ENCODE measurements at regions not wholly inside any gene's neighbourhood (a gene's known extent, or its start where the extent isn't known, plus 50 kb on each side); places are given as distances from the start of the nearest gene placed in this dataset.

DNA sequence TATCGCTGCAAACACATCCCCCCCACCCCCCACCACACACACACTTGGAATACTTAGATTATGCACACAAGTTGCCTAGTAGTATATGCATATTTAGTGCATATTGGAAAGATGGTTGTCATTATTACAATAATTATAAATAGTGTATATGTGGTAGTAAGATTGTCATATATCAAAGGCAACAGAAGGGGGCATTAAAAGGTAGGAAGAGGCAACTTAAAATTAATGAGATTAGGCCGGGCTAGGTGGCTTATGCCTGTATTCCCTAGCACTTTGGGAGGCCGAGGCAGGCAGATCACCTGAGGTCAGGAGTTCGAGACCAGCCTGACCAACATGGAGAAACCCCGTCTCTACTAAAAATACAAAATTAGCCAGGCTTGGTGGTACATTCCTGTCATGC, 52.1 kb downstream of the GSC start:
- no peak for ATAC-seq

- no peak for ATAC-seq
Measured at GRCh38 chr14:94716976-94717375, 52.9 kb downstream of the GSC start.

- ATAC-seq, result no peak
Measured at GRCh38 chr14:94713115-94713514, 56.8 kb downstream of the GSC start.

DNA sequence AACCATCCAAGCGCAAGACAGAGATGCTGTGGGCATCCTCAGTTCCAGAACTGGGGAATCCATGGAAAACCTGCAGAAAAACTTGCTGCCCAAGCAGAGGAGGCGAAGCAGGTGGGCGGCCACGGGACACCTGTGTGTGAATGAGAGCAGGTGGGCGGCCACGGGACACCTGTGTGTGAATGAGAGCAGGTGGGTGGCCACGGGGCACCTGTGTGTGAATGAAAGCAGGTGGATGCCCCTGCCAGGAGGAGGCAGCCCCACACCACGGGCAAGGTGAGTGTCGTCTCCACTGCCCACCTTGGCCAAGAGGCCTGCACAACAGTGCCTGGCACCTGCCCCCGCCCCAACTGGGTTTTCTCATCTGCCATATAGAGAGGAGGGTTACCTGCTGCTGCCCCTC, 59.2 kb downstream of the GSC start:
- ATAC-seq, result no peak

- no peak for ATAC-seq
Measured at GRCh38 chr14:94707494-94707893, 62.4 kb downstream of the GSC start.

GRCh38 chr14:94706133-94706532, 63.8 kb downstream of the GSC start:
- ATAC-seq, result no peak

DNA sequence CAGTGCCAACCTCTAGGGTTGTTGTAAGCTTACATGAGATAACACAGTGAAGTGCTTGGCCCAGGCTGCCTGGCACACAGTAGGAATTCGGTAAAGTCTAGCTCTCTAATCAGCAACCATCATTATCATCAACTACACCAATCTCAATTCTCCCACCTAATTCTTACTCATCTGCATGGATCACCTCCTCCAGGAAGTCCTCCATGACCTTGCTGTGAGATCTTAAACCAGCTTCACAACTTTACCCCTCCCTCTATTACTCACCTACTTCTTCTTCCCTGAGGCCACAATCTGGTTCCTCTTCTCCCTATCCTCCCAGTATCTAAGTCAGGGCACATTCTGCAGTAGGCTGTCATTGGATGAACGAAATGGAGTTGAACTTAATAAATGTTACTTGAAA, 67.3 kb downstream of the GSC start:
- ATAC-seq, result peak; percentile 73

DNA sequence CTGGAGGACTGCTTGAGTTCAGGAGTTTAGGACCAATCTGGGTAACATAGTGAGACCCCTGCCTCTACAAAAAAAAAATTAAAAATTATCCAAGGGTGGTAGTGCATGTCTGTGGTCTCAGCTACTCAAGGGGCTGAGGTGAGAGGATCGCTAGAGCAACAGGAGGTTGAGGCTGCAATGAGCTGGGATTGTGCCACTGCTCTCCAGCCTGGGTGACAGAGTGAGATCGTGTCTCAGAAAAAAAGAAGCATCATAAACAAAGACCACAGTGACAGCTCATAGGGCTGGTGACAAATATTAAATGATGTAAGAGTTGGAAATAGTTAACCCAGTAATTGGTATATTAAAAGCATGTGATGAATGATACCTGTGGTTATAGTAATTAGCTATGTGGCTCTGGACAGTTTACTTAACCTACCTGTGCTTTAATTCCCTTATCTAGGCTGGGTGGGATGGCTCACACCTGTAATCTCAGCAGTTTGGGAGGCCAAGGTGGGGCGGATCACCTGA, 68.0 kb downstream of the GSC start:
- ATAC-seq, result no peak

DNA sequence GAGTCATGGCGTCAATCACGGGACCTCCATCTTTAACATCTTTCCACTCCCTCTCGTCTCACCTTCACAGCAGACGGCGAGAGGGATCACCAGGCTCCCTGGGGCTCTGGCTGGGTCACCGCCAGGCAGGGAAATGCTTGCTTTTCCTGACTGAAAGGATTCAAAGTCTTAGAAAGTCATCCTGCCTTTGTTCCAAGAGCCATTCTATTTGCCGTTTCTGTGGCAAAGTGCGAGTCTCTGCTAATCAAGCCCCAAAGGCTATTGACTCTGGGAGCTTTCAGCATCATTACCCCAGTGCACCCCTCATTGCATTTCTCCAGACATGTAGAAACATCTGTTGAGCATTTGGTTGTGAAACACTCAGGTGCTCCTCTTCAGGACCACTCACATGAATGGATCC, 69.6 kb downstream of the GSC start:
- ATAC-seq, result no peak

DNA sequence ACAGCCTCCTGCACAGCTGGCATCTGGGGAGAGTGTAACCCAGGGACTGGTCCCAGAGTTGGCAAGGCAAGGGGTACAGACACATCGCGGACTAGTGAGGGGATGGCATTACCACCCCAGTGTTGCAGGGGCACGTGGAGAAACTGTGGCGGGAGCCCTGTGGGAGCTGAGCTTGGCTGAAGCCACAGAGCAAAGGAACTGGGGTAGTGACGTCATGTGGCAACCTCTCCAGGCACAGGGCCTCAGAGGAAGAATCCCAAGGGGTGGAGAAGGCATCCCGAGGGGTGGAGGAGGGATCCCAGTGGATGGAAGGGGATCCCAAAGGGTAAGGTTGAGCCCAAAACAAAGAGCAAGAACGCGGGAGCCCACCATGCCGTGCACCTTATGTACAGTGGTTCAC, 70.1 kb downstream of the GSC start:
- no peak for ATAC-seq

DNA sequence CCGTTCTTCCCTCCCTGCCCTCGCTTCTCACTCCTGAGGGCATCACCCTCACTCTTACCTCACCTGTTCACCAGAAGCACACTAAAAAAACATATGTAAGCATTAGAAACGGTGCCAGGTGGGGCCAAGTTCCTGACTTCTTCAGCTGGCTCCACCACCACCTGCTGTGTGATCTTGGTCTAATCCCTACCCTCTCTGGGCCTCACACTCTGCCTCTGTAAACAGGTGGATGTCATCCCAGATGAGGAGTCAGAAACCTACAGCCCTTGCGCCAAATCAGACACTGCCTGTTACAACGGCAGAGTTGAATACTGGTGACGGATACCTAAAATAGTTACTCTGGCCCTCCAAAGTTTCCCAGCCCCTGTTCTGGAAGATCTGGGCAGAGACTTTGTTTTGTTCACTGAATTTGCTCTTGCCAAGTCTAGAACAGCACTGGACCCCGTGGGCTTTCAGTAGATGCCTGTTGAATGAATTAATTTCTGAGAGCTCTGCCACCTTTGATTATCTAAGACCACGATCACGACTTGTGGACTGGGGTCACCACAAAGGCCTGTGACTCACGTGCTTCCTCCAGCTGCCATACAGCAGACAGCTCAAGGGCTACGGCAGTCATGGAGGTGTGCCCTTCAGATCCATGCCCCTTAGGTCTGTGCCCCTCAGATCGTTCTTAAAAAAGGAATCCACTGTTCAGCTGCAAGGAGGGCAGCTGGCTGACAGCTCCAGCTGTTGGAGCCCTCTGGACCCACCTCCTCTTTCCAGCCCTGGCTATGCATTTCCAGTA, 71.9 kb downstream of the GSC start:
- ATAC-seq, result no peak

GRCh38 chr14:94696518-94696917, 73.4 kb downstream of the GSC start:
- no peak for ATAC-seq

DNA sequence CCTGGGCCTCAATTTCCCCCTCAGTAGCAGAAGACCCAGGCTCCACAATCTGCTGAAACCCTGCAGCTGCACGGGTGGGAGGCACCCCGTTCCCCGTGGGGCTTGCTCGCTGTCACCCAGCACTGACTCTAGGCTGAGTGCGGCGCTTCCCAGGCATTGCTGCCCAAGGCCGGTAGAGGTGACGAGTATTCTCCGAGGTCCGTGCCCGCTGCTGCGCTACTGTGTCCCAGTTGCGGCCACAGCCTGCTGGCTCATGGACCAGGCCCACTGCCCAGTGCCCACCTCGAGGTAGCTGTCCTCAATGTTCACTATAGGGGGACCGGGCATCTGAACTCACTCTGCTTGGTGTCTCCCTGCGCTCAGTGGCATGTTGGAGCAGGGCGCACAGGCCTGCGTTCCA, 74.7 kb downstream of the GSC start:
- ATAC-seq, result no peak

GRCh38 chr14:94691660-94692034, 78.3 kb downstream of the GSC start:
- ATAC-seq, result peak; percentile 71

DNA sequence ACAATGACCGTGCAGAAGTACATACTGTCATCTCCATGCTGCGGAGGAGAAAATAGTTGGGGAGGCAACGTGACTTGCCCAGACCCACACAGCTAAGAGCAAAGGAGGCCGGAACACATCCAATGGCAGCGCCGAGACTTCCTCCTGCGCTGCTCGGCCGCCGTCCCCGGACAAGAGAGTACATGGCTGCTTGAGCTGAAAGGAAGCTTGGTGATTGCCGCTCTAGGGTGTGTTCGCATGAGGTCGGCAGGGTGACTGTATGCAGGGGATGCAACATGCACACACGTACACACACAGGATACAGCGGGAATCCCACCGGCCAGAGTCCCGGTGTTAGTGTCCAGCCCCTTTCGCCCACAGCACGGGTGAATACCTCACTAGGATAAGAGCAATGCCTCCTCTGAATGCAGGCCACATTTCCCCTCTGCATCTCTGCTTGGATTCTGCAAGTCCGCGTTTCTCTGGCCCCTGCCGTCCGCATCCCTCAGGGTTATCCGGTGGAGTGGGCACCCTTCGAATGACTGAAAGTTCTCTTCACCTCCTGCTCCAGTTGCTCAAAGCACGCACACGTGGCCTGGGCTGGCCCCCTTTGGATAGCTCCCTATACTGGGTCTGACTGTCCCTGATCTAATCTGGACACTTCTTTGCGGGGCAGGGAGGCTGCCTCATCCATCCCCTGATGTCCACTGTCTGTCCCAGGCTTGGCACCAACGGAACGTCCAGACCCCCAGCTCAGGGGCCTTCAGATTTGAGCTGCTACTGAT, 78.8 kb downstream of the GSC start:
- no peak for ATAC-seq

GRCh38 chr14:94690486-94690885, 78.3 kb downstream of the SERPINA3 start:
- ATAC-seq, result no peak

DNA sequence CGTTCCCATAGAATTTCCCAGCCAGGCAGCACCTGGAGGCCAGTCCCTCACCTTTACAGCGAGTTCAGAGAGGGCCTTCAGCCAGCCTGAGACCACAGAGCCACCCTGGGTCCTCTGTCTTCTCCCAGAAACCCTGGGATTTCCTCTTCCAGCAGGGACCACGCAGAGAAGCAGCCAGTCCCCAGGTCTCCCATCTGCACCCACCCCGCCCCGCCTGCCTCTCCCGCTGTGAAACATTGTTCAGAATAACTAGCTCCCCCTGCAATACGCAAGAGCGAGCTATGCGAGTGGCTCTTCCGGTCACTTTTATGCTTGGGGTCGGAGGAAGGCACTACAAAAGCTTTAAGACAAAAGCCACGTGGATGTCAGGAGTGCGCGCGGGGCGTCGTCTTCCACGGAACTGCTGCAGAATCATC, 77.8 kb downstream of the SERPINA3 start:
- ATAC-seq, result no peak

- peak; percentile 75 for ATAC-seq
Measured at GRCh38 chr14:94689218-94689984, 77.2 kb downstream of the SERPINA3 start.

DNA sequence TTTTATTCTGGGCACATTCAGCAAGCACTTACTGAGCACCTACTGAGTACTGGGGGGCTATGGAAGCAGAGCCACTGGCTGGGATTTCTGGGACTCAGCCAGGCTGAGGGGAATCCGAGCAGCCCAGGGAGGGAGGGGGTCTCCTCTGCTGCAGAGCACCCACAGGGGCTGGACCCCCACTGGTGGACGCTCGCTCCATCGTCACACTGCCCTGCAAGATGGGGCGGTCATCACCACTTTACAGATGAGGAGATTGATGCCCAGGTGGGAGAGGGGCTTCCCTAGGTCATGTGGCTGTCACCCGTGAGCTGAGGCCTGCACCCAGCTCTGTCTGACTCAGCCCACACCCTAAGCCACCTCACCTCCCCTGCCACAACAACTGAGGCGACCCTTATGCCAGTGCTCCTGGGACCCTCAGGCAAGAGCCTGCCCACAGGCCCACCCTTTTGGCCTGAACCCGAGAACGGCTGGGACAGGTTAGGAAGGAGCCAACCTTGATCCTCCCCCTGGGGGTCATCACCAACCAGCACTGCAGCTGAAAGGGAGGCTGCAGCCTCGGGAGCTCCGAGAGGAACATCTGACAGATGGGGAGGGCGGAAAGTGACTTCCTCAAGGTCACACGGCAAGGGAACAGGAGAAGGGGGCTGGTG, 74.4 kb downstream of the SERPINA3 start:
- no peak for ATAC-seq

- no peak for ATAC-seq
Measured at GRCh38 chr14:94685681-94686485, 73.7 kb downstream of the SERPINA3 start.

DNA sequence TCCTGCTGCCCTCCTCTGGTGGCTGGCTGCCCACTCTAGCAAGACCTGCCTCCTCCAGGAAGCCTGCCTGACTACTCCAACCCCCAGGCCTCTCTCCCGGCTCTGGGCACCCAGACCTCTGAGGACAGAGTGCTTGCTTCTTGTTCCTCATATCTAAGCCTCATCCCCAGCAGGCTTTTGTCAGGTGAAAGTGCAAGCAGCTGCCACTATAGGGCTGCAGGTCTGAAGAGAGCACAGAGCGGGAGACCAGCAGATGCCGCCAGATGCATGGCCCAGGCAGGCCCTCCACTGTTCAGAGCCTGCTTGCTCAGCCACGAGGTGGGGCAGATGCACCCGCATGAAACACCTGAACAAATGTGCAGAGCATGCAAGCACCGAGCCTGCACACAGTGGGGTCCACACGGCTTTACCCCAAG, 73.0 kb downstream of the SERPINA3 start:
- ATAC-seq, result peak; percentile 19

GRCh38 chr14:94682736-94683135, 70.5 kb downstream of the SERPINA3 start:
- ATAC-seq, result no peak
